ENCODE measurements at regions not wholly inside any gene's neighbourhood (a gene's known extent, or its start where the extent isn't known, plus 50 kb on each side); places are given as distances from the start of the nearest gene placed in this dataset.

DNA sequence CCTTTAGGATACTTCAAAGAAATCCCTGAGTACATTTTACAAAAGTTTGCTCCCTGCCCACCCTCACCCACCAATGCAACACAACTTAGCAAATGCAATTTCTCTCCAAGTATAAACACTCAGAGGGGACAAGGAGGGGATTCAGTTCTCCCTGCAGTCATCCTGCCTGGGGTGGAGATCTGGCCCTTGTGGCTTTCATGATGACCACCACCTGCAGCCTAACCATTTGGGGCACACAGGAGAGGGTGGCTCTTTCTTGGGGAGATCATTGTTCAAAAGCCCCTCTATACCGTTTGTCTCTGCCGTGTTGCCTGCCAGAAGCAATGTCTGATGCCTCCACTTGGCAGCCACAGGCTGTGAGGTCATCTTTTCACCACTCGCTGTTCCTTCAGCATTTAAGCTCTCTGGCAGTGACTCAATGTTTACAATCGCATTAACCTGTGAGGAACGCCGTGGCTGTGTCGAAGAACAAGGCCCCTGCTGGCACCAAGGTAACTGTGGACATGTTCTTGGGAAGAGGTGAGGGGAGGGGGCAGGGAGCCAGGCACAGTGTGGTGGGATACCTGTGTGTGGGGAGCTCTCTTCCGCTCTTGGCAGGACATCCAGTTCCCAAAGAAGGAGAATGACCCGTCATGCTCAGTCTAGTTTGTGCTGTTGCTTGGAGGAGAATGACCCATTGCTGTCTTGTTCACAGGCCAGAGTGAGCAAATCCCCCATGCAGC is 103.9 kb upstream of the DUSP10 start:
- no peak for DNase-seq (ENCODE audit: low read depth)

DNA sequence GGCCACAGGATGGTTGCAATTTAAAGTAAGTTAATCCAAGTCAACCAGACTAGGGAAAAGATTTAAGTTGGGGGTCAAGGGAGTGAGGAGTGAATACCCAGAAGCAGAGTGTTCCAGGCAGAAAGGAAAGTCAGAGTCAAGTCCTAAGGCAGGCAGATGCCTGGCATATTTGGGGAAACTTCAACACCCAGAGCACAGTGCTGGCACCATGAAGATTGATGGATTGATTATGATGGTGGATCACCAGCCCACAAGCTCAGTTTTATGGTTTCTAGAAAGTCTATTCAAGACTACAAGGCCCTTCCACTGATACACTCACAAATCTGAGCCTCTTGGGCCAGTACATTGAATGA is 100.1 kb upstream of the DUSP10 start:
- no peak for DNase-seq (ENCODE audit: low read depth)

GRCh38 chr1:221841251-221841982 is 99.5 kb upstream of the DUSP10 start:
- no peak for DNase-seq (ENCODE audit: low read depth)

DNA sequence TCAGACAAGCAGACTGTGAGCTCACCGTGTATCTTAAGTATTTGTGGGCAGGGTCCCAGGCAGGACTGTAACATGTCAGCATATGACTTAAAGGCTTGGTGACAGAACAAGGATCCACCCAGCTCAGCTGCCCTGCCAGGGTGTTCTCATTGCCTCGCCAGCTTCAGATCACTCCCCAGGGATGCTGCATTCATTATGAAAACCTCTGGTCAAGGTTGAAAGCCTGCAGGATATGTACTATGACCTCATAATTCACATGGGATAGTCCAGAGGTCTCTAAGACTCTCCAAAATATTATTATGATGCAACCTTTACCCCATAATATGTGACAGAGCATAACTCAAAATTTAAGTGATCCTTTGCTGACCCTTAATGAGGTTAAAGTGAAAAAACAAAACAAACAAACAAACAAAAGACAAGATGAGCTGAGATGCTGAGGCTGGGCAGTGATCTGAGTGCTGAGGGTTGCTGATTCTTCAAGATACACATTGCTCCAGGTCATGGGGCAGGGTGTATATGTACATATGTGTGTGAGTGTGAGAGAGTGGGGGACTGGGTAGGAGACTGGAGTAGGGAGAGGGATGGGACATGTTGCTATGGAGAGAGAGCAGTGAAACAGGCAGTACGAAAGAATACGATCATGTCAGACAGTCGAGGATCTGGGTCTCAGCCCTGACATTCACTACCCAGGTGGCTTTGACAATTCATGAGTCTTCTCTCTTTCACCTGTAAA is 98.8 kb upstream of the DUSP10 start:
- DNase-seq (ENCODE audit: low read depth), result no peak

DNA sequence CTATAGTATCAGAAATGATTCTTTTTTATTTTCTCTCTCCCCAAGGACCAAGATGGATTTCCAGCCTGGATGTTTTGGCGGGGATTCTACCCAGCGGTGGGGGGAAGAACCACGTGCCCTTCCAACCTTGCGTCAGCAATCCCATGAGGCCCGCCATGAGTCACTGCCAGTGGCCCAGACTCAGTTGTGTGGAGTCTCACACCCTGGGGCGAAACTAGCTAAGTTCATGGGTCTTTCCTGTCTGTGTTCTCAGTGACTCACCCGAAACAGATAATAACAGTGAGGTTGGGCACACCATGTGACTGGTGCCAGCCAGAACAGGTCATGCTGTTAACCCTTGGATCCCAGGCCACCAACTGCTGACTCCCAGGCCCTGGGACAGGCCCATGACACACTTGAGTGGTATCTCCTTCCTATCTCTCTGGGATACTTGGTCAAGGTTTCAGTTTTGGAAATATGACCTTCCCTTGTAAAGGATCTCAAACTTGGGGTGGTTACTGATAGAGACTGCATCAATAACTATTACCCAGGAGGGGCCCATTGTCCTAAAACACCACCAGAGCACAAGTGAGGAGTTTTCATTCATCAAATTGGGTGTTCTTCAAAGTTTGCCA is 98.0 kb upstream of the DUSP10 start:
- peak; percentile 28 for DNase-seq (ENCODE audit: low read depth)

GRCh38 chr1:221839321-221839720 is 97.4 kb upstream of the DUSP10 start:
- no peak for DNase-seq (ENCODE audit: low read depth)

DNA sequence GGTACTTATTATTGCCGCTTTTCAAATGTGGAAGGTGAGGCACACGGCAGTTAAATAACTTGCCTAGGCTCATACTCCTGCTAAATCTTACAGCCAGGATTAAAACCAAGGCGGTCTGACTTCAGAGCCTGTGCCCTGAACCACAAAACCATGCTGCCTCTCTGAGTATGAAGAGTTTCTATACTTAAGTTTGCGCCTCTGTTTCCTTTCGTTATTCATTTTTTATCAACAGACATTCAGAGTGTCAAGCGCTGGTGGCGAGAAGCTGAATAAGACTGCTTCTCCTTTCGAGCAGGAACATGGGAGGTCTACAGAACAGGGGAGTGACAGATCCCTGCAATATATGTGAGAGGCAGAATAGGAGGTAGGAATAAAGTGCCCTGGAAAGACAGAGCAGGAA is 96.0 kb upstream of the DUSP10 start:
- DNase-seq (ENCODE audit: low read depth), result no peak

- DNase-seq (ENCODE audit: low read depth), result no peak
These were observed 93.0 kb upstream of the DUSP10 start for GRCh38 chr1:221834698-221835513.

GRCh38 chr1:221832617-221833016 is 90.7 kb upstream of the DUSP10 start:
- DNase-seq (ENCODE audit: low read depth), result no peak

- DNase-seq (ENCODE audit: low read depth), result no peak
These were observed 90.3 kb upstream of the DUSP10 start for GRCh38 chr1:221832151-221832550.

DNA sequence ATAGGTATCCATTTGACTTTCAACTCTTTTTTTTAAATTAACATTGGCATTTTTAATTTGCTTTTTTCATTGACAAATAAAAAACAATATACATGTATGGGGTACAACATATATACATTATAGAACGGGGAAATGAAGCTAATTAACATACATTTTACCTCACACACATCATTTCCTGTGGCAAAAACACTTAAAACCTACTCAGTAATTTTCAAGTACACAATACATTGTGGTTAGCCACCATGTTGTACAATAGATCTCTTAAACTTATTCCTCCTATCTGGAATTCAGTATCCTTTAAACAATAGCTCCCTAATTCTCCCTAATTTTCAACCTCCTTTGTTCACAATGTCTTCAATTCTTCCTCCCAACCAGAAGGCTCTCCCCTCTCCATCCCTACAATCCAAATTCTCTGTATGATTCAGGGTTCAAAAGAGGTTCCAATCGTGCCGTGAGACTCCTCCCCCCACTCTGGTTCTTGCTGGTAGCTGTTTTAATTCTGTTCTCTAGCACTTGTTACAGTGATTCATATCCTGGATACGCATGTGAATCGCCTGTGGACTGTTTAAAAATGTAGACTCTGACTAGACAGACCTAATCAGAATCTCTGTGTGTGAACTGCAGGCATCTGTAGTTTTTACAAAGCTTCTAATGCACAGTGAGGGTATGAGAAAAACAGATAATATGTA is 87.6 kb upstream of the DUSP10 start:
- DNase-seq (ENCODE audit: low read depth), result no peak

- DNase-seq (ENCODE audit: low read depth), result no peak
These were observed 85.4 kb upstream of the DUSP10 start for GRCh38 chr1:221827307-221827642.

DNA sequence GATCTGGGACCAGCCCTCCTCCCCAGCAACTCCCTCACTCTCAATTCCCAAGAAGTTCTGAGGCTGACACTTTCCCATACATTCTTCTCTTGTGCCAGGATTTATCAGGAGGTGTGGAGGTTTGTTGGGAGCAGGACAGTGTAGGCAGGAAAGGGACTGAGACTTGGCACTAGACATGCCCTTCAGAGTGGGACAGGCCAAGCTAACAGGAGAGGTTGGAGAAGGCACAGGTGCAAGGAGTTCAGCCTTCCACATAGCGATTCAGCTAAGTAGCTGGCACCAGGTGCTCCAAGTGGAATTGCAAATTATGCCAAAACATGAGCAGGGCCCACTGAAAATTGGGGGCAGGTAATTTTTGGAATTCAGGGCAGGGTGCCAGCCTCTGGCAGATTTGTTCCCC is 83.0 kb upstream of the DUSP10 start:
- DNase-seq (ENCODE audit: low read depth), result no peak

- DNase-seq (ENCODE audit: low read depth), result no peak
These were observed 82.1 kb upstream of the DUSP10 start for GRCh38 chr1:221824025-221824424.

DNA sequence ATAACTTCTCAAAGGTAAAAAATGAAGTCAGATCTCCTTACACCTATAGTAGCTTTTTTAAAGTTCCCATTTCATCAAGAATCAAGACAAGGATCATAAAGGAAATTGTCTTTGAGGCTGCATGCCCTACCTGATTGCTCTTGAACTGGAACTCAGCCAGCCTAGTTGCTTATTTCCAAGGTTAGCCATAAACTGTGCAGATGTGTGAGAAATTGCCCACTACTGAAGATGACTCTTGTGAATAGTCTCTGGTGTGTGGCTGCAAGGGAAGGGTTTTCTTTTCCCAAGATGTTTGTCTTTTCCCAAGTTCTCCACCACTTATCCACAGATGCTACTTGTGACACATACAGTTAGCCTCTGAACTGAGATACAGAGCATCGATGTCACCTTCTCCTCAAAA is 81.7 kb upstream of the DUSP10 start:
- no peak for DNase-seq (ENCODE audit: low read depth)

- no peak for DNase-seq (ENCODE audit: low read depth)
These were observed 81.3 kb upstream of the DUSP10 start for GRCh38 chr1:221823149-221823548.

GRCh38 chr1:221822591-221822990 is 80.7 kb upstream of the DUSP10 start:
- DNase-seq (ENCODE audit: low read depth), result no peak

DNA sequence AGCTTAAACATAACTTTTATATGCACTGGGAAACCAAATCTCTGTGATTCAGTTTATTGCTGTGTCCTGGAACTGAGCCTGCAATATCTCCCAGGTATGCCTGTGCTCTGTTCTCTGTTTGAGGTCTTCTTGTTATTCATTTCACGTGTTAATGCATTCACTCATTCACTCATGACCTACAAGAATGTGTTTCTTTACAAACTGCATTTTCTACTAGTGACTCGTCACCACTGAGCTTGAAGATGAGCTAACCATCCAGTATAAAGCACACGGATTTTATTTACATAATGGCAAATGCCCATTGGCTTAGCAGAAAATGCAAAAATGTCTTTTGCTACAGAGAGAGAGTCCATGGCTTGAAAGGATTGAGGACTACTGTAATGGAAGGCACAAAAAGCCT is 75.0 kb upstream of the DUSP10 start:
- DNase-seq (ENCODE audit: low read depth), result no peak

- DNase-seq (ENCODE audit: low read depth), result no peak
These were observed 73.8 kb upstream of the DUSP10 start for GRCh38 chr1:221815660-221816059.

- no peak for DNase-seq (ENCODE audit: low read depth)
These were observed 72.0 kb upstream of the DUSP10 start for GRCh38 chr1:221813887-221814286.

DNA sequence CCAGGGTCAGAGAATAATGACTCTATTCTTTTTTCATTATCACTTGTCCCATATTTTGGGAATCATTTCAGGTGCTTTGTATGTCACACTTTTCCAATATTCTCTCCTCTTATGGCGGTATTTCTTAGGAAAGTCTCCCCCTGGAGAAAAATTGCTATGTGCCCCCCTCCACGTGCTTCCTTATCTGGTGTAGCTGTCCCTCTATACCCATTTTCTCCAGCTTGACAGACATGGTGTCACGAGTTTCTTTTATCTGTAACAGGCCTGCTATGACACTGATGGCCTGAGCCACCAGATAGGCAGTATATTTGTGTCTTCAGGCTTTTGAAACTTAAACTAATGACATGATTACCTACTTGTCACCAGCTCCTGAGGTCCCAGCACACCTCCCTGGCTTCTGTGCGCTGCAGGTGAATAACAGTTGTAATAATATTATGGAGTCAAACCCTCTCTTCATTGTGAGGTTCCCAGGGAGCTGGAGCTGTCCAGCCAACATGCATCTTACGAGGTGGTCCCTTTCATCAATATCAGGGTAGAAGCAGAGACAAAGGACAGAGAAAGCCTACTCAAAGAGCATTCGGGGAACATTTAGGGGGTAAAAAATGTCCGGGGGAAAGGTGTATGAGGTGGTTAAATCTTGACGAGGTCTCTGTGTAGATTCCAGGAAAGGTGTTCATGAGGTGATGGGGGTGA is 71.2 kb upstream of the DUSP10 start:
- no peak for DNase-seq (ENCODE audit: low read depth)
